GM12864 (cell line): ENCODE measurements at regions not wholly inside any gene's neighbourhood (a gene's known extent, or its start where the extent isn't known, plus 50 kb on each side); places are given as distances from the start of the nearest gene placed in this dataset.

Experiments used
- DNase-seq: peaks from one replicate; pipeline ENCODE4 v3.0.0-alpha.2; 2011; ENCODE audit warnings: low read depth
- H3K4me3 ChIP-seq: 2 replicates; pipeline ENCODE4 v1.5.1; 2011; ENCODE audit warnings: mild to moderate bottlenecking, low read depth, low read length, control low read depth
- CTCF ChIP-seq: IDR thresholded peaks from 2 replicates; pipeline ENCODE4 v1.5.1; 2011; ENCODE audit warnings: low read depth, mild to moderate bottlenecking, moderate library complexity, low read length, control low read depth, inconsistent platforms; ENCODE audit errors: missing control alignments

DNA sequence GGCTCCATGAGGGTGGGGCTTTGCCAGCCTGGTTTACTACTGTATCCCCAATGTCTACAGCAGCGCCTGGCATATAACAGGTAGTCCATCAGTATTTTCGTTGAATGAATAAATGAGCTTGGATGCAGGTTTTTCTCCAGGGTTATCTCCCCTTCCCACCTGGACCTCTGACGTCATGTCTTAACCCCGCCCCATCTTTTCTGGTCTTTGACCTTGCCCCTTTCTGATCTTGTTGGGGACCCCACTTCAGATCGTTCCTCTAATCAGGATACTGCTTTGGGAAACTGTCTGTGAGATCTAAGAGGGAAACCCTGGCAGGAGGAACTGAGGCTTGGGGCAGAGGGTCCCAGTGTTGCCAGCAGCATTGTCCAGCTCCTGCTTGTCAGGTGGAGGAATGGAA lies 68.8 kb upstream of the GCSH start:
- no peak overlapping the region for H3K4me3 ChIP-seq
- DNase-seq, result no peak
- TF ChIP-seq CTCF, result no peak

- no peak overlapping the region for H3K4me3 ChIP-seq
- no peak for TF ChIP-seq CTCF
These were observed 68.3 kb upstream of the GCSH start for GRCh38 chr16:81164481-81164880.

DNA sequence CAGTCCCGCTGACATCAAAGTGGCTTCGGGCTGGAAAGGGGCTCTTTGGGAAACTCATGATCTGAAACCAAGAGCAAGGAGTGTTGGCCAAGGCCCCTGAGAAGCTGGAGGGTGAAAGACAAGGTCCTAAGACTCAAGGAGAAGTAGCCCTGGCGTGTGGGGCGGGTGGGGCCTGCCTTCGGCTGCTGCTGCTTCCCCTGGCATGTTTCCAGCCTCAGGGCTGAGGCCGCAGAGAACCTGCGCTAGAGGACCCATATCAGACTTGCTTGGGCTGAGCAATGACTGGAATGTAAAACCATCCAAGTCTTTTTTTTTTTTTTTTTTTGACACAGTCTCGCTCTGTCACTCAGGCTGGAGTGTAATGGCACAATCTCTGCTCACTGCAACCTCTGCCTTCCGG lies 67.5 kb upstream of the GCSH start:
- H3K4me3 ChIP-seq, result no peak overlapping the region
- no peak for DNase-seq
- TF ChIP-seq CTCF, result no peak

More at GRCh38 chr16:81164481-81164880, 68.3 kb upstream of the GCSH start:
- no peak for DNase-seq

- no peak for DNase-seq
- no peak for TF ChIP-seq CTCF
- H3K4me3 ChIP-seq, result no peak overlapping the region
These were observed 62.8 kb upstream of the GCSH start for GRCh38 chr16:81158964-81159363.

GRCh38 chr16:81155769-81156168 lies 59.6 kb upstream of the GCSH start:
- peak; percentile 8 for TF ChIP-seq CTCF
- DNase-seq, result no peak

GRCh38 chr16:81151648-81152310 lies 55.6 kb upstream of the GCSH start:
- H3K4me3 ChIP-seq, result no peak overlapping the region
- no peak for TF ChIP-seq CTCF
- no peak for DNase-seq

More at GRCh38 chr16:81155769-81156168, 59.6 kb upstream of the GCSH start:
- H3K4me3 ChIP-seq, result no peak overlapping the region

- DNase-seq, result no peak
- TF ChIP-seq CTCF, result no peak
- no peak overlapping the region for H3K4me3 ChIP-seq
These were observed 53.4 kb upstream of the GCSH start for GRCh38 chr16:81149614-81150013.
